ENCODE measurements at regions not wholly inside any gene's neighbourhood (a gene's known extent, or its start where the extent isn't known, plus 50 kb on each side); places are given as distances from the start of the nearest gene placed in this dataset.

GRCh38 chr17:10899281-10899680 lies 61.4 kb upstream of the PIRT start:
- BruUV-seq (replicated peaks), result no TSS peak
- TF ChIP-seq, protein P1, sequence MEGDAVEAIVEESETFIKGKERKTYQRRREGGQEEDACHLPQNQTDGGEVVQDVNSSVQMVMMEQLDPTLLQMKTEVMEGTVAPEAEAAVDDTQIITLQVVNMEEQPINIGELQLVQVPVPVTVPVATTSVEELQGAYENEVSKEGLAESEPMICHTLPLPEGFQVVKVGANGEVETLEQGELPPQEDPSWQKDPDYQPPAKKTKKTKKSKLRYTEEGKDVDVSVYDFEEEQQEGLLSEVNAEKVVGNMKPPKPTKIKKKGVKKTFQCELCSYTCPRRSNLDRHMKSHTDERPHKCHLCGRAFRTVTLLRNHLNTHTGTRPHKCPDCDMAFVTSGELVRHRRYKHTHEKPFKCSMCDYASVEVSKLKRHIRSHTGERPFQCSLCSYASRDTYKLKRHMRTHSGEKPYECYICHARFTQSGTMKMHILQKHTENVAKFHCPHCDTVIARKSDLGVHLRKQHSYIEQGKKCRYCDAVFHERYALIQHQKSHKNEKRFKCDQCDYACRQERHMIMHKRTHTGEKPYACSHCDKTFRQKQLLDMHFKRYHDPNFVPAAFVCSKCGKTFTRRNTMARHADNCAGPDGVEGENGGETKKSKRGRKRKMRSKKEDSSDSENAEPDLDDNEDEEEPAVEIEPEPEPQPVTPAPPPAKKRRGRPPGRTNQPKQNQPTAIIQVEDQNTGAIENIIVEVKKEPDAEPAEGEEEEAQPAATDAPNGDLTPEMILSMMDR (IDR thresholded peaks at IDR 0.05; ENCODE audit: insufficient read depth in 1 of 2, low read depth in 1 of 2, low read length in 1 of 2, severe bottlenecking in 1 of 2, unreplicated experiment in 1 of 2), result no peak
- Mint-ChIP-seq H3K36me3 (ENCODE audit: insufficient read depth, unreplicated experiment) (no peaks in the 10 kb centered on the region), H3K27ac (ENCODE audit: unreplicated experiment) (no peak overlapping the region), H3K9me3 (ENCODE audit: unreplicated experiment) (no peaks in the 10 kb centered on the region), H3K4me1 (ENCODE audit: low read depth, unreplicated experiment) (no peaks in the 10 kb centered on the region), H3K27me3 (ENCODE audit: insufficient read depth, unreplicated experiment) (no peaks in the 10 kb centered on the region), H3K4me3 (ENCODE audit: unreplicated experiment) (no peak overlapping the region)
- ChIA-PET CTCF (no interaction called here), POLR2A (no interaction called here)
- Histone ChIP-seq H3K9me3 (no peaks in the 10 kb centered on the region), H3K36me3 (ENCODE audit: control insufficient read depth, insufficient read depth, low read length) (no peaks in the 10 kb centered on the region), H3K27me3 (replicated peaks; ENCODE audit: control insufficient read depth, insufficient read depth, low read length) (no peaks in the 10 kb centered on the region), H3K4me1 (no peaks in the 10 kb centered on the region), H3K4me3 (ENCODE audit: low read depth, low read length) (no peak overlapping the region)
- no peak for DNase-seq
- intact Hi-C loops (cut with micrococcal nuclease; ENCODE audit: unreplicated experiment), result no loop called here

GRCh38 chr17:10894220-10894619 lies 56.3 kb upstream of the PIRT start:
- no peaks in the 10 kb centered on the region for H3K4me1 ChIP-seq
- CTCF ChIA-PET, result no interaction called here
- POLR2A ChIA-PET, result no interaction called here
- Mint-ChIP-seq H3K27ac (ENCODE audit: unreplicated experiment) (no peak overlapping the region), H3K4me1 (ENCODE audit: low read depth, unreplicated experiment) (peaks cover 7% of the 10 kb centered on the region), H3K27me3 (ENCODE audit: insufficient read depth, unreplicated experiment) (no peaks in the 10 kb centered on the region), H3K4me3 (ENCODE audit: unreplicated experiment) (no peak overlapping the region), H3K36me3 (ENCODE audit: insufficient read depth, unreplicated experiment) (no peaks in the 10 kb centered on the region), H3K9me3 (ENCODE audit: unreplicated experiment) (peaks cover 9% of the 10 kb centered on the region)
- H3K36me3 ChIP-seq (ENCODE audit: control insufficient read depth, insufficient read depth, low read length), result no peaks in the 10 kb centered on the region
- intact Hi-C loops (cut with micrococcal nuclease; ENCODE audit: unreplicated experiment), result no loop called here
- no peak for DNase-seq
- no peaks in the 10 kb centered on the region for H3K27me3 ChIP-seq (replicated peaks; ENCODE audit: control insufficient read depth, insufficient read depth, low read length)
- TF ChIP-seq, protein P1 (IDR thresholded peaks at IDR 0.05; ENCODE audit: insufficient read depth in 1 of 2, low read depth in 1 of 2, low read length in 1 of 2, severe bottlenecking in 1 of 2, unreplicated experiment in 1 of 2), result no peak
- no peaks in the 10 kb centered on the region for H3K9me3 ChIP-seq
- no TSS peak for BruUV-seq (replicated peaks)
- H3K4me3 ChIP-seq (ENCODE audit: low read depth, low read length), result no peak overlapping the region

GRCh38 chr17:10888858-10889257 lies 51.0 kb upstream of the PIRT start:
- no peaks in the 10 kb centered on the region for H3K36me3 ChIP-seq (ENCODE audit: control insufficient read depth, insufficient read depth, low read length)
- H3K4me3 Mint-ChIP-seq (ENCODE audit: unreplicated experiment), result no peak overlapping the region
- H3K9me3 Mint-ChIP-seq (ENCODE audit: unreplicated experiment), result peaks cover 18% of the 10 kb centered on the region
- peaks cover 7% of the 10 kb centered on the region for H3K4me1 Mint-ChIP-seq (ENCODE audit: low read depth, unreplicated experiment)
- H3K36me3 Mint-ChIP-seq (ENCODE audit: insufficient read depth, unreplicated experiment), result no peaks in the 10 kb centered on the region
- no peaks in the 10 kb centered on the region for H3K27me3 Mint-ChIP-seq (ENCODE audit: insufficient read depth, unreplicated experiment)
- H3K9me3 ChIP-seq, result no peaks in the 10 kb centered on the region
- H3K27me3 ChIP-seq (replicated peaks; ENCODE audit: control insufficient read depth, insufficient read depth, low read length), result no peaks in the 10 kb centered on the region
- TF ChIP-seq, protein P1 (IDR thresholded peaks at IDR 0.05; ENCODE audit: insufficient read depth in 1 of 2, low read depth in 1 of 2, low read length in 1 of 2, severe bottlenecking in 1 of 2, unreplicated experiment in 1 of 2), result no peak
- H3K4me1 ChIP-seq, result no peaks in the 10 kb centered on the region
- ChIA-PET POLR2A (no interaction called here), CTCF (no interaction called here)
- DNase-seq, result no peak
- intact Hi-C loops (cut with micrococcal nuclease; ENCODE audit: unreplicated experiment), result no loop called here
- H3K27ac Mint-ChIP-seq (ENCODE audit: unreplicated experiment), result no peak overlapping the region
- H3K4me3 ChIP-seq (ENCODE audit: low read depth, low read length), result no peak overlapping the region
- BruUV-seq (replicated peaks), result no TSS peak
